ENCODE measurements at regions not wholly inside any gene's neighbourhood (a gene's known extent, or its start where the extent isn't known, plus 50 kb on each side); places are given as distances from the start of the nearest gene placed in this dataset.

- no peak for TF ChIP-seq POLR2A (IDR thresholded peaks at IDR 0.05)
- TF ChIP-seq CTCF (IDR thresholded peaks at IDR 0.05): no peak
Measured at GRCh38 chr1:80922906-80923305, 877.8 kb upstream of the ADGRL2 start.
